T-helper 2 cell treated with Interferon-gamma antibody and Interleukin-4, amounts not matched to agents 5 μg/mL and 100 μg/mL, for 36 hours (primary cell): ENCODE measurements at regions not wholly inside any gene's neighbourhood (a gene's known extent, or its start where the extent isn't known, plus 50 kb on each side); places are given as distances from the start of the nearest gene placed in this dataset.
"Not testable (repeated sequence)": the region's sequence is repeated elsewhere in the genome, so short reads cannot be mapped to it uniquely, and the experiment has no call there.

Experiments used
- DNase-seq: peaks from one replicate; pipeline ENCODE4 v3.0.0; 2021; ENCODE audit warnings: low spot score
- H3K27ac Mint-ChIP-seq: one replicate; pipeline ENCODE4 v1.8.0; 2021; ENCODE audit warnings: mild to moderate bottlenecking, mixed read lengths
- H3K27me3 Mint-ChIP-seq: one replicate; pipeline ENCODE4 v1.8.0; 2021; ENCODE audit warnings: low read depth, mixed read lengths
- H3K36me3 Mint-ChIP-seq: one replicate; pipeline ENCODE4 v1.8.0; 2021; ENCODE audit warnings: low read depth, mixed read lengths
- H3K4me1 Mint-ChIP-seq: one replicate; pipeline ENCODE4 v1.8.0; 2021; ENCODE audit warnings: low read depth, mixed read lengths
- H3K4me3 Mint-ChIP-seq: one replicate; pipeline ENCODE4 v1.8.0; 2022; ENCODE audit warnings: mild to moderate bottlenecking, moderate library complexity, mixed read lengths
- H3K9me3 Mint-ChIP-seq: one replicate; pipeline ENCODE4 v1.8.0; 2021; ENCODE audit warnings: mixed read lengths

GRCh38 chr6:57985734-57986133, 668.3 kb downstream of the PRIM2 start:
- DNase-seq, H3K27ac Mint-ChIP-seq, H3K36me3 Mint-ChIP-seq, H3K4me3 Mint-ChIP-seq, H3K9me3 Mint-ChIP-seq, H3K27me3 Mint-ChIP-seq, H3K4me1 Mint-ChIP-seq: not testable (repeated sequence)

DNA sequence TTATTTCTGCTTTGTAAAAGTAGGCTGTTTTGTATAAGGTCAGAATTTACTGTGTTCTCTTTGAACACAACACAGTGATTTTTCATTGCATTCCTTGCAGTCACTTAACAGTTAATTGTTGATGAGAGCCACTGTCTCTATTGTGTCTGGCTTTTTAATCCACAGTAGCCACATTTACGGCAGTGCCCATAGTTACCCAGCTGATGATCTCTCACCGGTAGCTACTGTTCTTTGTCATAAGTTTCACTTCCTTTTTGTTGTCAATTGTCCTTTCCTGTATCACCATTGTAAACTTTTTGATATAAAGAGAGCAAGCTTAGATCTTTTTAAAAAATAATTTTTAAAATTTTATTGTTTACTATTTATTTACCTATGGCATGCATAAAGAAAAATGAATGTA, 669.2 kb downstream of the PRIM2 start:
- H3K27ac Mint-ChIP-seq, H3K9me3 Mint-ChIP-seq, DNase-seq, H3K4me3 Mint-ChIP-seq, H3K27me3 Mint-ChIP-seq, H3K4me1 Mint-ChIP-seq, H3K36me3 Mint-ChIP-seq: not testable (repeated sequence)

DNA sequence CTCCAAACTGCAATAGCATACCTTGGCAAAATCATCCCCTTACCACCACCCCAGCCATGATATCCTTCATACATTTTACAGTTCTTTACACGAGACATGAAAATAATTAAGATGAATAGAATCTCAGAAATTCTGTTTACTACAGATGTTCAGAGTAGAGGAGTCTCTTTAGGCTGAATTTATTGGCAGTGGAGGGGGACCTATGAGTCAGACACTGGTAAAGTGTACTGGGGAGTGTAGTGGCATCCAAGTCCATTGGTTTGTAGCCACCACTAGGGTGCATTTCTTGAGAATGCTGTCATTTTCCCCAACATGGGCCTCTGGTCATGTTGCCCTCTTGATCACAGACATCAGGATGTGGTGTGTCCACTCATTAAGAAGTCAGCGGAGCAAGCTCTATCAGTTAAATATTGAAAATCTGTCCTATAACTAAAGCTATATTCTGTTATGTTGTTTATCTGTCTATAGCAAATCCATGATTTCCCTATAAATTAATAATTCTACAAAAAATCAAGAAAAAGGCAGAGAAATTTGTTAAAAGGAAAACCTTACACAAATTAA, 672.2 kb downstream of the PRIM2 start:
- not testable (repeated sequence) for H3K27ac Mint-ChIP-seq, H3K4me1 Mint-ChIP-seq, H3K36me3 Mint-ChIP-seq, H3K4me3 Mint-ChIP-seq, DNase-seq, H3K9me3 Mint-ChIP-seq, H3K27me3 Mint-ChIP-seq

DNA sequence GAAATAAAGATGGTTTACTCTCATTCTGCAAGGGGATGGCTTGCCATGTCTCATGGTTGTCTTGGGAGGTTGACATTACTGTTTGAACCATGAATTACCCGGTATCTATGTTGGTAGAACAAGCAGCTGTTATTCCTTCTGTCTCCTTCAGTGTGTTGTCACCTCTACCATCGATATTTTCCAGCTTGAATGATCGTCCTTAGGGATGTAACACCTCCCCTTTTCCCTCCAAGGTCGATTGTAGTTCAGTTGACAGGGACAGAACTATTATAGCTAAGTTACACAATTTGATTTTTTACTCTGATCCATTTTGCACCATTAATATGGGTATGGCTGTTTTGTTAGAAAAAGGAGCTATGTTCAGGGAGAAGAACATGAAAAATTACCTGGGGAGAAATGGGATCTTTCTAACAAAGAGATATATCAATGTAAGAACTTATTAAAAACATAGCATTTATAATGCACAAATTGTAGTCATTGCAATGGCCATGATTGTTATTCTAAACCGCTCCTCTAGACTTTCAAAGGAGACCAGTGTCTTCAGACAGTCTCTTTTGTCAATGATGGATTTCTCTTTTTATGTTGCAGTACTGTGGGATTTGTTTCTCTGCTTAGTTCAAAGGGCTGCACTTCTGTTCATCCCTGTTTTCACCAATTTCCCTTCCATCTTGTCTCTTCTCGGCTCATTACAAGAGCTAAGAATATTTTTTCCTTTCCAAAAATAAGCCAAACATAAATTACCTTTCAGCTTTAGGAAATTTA, 681.6 kb downstream of the PRIM2 start:
- H3K4me1 Mint-ChIP-seq, H3K9me3 Mint-ChIP-seq, DNase-seq, H3K27me3 Mint-ChIP-seq, H3K36me3 Mint-ChIP-seq, H3K27ac Mint-ChIP-seq, H3K4me3 Mint-ChIP-seq: not testable (repeated sequence)

GRCh38 chr6:58000233-58000632, 682.8 kb downstream of the PRIM2 start:
- not testable (repeated sequence) for H3K36me3 Mint-ChIP-seq, H3K9me3 Mint-ChIP-seq, H3K27ac Mint-ChIP-seq, H3K27me3 Mint-ChIP-seq, DNase-seq, H3K4me1 Mint-ChIP-seq, H3K4me3 Mint-ChIP-seq

DNA sequence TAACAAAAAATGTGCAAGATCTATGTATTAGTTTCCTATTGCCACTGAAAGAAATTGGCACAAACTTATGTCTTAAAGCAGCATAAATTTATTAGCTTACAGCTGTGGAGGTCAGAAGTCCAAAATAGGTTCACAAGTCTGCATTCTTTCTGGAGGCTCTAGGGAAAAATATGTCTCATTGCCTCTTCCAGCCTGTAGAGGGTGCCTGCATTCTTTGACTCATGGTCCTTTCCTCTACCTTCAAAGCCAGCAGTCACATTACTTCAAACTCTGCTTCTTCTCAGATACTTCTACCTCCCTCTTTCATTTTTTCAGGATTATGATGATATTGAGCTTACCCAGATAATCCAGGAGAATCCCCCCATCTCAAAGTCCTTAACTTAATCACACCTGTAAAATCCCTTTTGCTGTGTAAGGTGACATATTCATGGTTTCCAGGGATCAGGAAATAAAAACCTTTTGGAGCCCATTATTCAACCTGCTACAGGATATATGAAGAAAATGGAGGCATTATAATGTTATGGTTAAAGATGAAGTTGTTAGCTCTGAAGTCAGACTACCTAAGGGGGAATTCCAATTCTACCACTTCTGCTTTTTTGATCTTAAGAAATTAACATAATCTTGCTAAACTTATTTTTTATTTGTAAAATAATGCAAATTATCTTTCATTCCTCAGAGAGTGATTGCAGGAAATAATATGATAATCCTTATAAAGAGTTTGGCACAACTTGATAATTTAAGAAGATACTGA, 686.2 kb downstream of the PRIM2 start:
- not testable (repeated sequence) for H3K27me3 Mint-ChIP-seq, H3K4me3 Mint-ChIP-seq, DNase-seq, H3K4me1 Mint-ChIP-seq, H3K27ac Mint-ChIP-seq, H3K36me3 Mint-ChIP-seq
- peaks cover 10% of the 10 kb centered on the region for H3K9me3 Mint-ChIP-seq

DNA sequence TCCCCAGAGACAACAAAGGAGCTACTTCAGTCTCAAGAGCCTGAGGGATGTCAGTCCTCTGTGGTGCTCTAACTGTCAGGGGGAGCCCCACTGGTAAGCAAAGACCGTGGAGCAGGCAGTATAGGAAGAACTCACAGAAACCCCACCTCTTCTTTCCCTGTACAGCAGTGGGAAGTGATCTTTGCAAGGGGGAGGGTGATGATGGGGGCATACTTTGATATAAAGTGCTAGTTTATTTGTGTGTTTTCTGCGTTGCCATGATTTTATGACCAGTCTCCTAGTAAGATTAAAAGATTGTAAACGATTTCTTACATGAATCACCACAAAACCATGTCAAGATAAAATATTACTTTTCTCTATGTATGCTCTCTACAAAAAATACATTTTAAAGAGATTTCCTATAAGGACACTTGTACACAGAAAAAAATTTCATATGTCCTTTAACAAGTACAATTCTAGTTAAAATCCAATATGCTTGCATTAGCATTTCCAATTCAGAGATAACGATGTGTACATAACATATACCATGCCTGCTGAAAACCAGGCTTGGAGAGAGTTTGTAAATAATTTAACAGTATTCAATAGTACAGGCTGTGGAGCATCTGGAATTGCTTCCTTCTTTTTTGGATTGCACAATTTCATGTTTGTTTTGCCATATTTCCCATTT, 690.0 kb downstream of the PRIM2 start:
- H3K27ac Mint-ChIP-seq, H3K36me3 Mint-ChIP-seq, H3K27me3 Mint-ChIP-seq, H3K4me3 Mint-ChIP-seq, H3K4me1 Mint-ChIP-seq, DNase-seq: not testable (repeated sequence)
- H3K9me3 Mint-ChIP-seq: peaks cover 10% of the 10 kb centered on the region

- H3K4me1 Mint-ChIP-seq, H3K4me3 Mint-ChIP-seq, H3K27me3 Mint-ChIP-seq, H3K27ac Mint-ChIP-seq, H3K36me3 Mint-ChIP-seq, DNase-seq: not testable (repeated sequence)
- H3K9me3 Mint-ChIP-seq: peaks cover 10% of the 10 kb centered on the region
Observed at GRCh38 chr6:58008001-58008335, 690.5 kb downstream of the PRIM2 start.

DNA sequence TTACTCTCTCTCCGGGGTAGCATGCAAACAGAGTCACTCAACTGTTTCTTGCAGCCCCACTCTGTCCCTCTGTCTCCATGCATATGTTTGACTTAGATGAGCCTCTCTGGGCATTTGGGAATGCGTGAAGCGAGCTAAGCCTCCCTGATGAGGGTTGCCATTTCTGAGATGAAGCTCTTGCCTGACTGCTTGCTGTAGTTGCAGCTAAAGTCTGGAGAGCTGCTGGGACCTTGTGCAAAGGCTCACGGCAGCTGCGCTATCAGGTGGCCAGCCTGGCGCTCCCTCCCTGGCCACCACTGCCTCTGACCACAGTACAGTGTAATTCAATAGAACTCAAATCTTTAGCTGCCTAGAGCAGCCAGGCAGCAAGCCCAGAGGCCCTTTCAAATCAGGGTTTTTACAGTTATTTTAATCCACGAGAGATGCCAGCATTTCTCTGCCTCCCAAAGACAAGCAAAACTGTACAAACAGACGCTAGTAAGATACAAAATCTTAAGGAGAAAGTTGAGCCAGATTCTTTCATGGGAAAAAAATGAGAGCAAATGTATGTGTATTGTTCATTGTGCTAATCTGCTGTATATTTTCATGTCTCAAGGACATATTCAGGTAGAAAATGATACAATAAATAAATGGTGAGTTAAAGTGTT, 694.6 kb downstream of the PRIM2 start:
- H3K27me3 Mint-ChIP-seq, DNase-seq, H3K36me3 Mint-ChIP-seq, H3K4me1 Mint-ChIP-seq, H3K9me3 Mint-ChIP-seq, H3K4me3 Mint-ChIP-seq, H3K27ac Mint-ChIP-seq: not testable (repeated sequence)

- not testable (repeated sequence) for H3K27me3 Mint-ChIP-seq, H3K4me1 Mint-ChIP-seq, H3K36me3 Mint-ChIP-seq, H3K9me3 Mint-ChIP-seq, H3K4me3 Mint-ChIP-seq, H3K27ac Mint-ChIP-seq, DNase-seq
Observed at GRCh38 chr6:58016614-58017013, 699.2 kb downstream of the PRIM2 start.

DNA sequence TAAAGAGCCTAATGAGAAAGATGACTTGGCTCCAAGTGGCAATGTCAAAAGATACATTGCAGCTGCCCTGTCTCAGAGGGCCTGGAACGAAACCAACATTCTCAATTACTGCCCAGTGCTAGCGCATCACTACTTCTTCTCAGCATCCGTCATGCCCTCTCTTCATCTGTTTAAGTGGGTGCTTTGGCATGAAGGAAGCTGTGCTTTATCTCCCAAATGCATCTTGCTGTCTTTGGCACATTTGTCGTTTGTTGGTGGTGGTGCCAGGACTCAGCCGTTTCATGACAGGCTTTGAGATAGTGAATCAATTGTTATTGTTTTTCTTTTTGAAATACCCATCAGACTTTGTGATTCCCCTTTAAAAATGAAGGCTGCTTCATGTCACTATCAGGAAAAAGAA, 710.8 kb downstream of the PRIM2 start:
- H3K4me1 Mint-ChIP-seq, H3K36me3 Mint-ChIP-seq, H3K27ac Mint-ChIP-seq, DNase-seq, H3K27me3 Mint-ChIP-seq, H3K4me3 Mint-ChIP-seq, H3K9me3 Mint-ChIP-seq: not testable (repeated sequence)

DNA sequence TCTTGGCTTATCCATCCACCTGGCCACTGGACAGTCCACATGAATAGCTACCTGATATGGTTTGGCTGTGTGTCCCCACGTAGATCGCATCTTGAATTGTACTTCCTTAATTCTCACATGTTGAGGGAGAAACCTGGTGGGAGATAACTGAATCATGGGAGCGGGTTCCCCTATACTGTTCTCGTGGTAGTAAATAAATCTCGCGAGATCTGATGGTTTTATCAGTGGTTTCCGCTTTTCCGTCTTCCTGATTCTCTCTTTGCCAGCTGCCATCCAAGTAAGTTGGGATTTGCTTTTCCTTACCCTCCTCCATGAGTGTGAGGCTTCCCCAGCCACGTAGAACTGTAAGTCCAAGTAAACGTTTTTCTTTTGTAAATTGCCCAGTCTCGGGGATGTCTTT, 720.8 kb downstream of the PRIM2 start:
- not testable (repeated sequence) for H3K4me3 Mint-ChIP-seq, DNase-seq

DNA sequence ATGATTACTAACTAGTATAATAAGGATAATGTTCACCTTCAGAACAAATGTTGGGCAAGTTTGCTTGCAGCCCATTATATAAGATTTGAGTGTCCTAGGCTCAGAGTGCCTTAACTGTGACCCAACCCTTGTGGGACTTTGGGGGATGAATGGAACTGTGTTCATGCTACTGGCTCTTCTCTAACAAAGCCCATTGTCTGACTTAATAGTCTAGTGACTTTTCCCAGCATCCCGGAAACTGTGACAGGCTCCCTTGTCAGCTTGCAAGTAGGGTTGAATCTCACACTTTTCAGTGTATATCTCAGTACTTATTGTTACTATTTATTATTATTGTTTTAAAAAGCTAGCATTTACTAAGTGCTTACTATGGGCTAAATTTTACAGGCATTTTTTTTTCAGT, 729.2 kb downstream of the PRIM2 start:
- not testable (repeated sequence) for H3K4me3 Mint-ChIP-seq, H3K27me3 Mint-ChIP-seq, DNase-seq, H3K27ac Mint-ChIP-seq, H3K9me3 Mint-ChIP-seq, H3K36me3 Mint-ChIP-seq, H3K4me1 Mint-ChIP-seq

More for the DNA sequence above, 720.8 kb downstream of the PRIM2 start:
- not testable (repeated sequence) for H3K9me3 Mint-ChIP-seq, H3K4me1 Mint-ChIP-seq, H3K27ac Mint-ChIP-seq, H3K36me3 Mint-ChIP-seq, H3K27me3 Mint-ChIP-seq

GRCh38 chr6:58047389-58047788, 730.0 kb downstream of the PRIM2 start:
- H3K36me3 Mint-ChIP-seq, H3K9me3 Mint-ChIP-seq, H3K27me3 Mint-ChIP-seq, DNase-seq, H3K4me1 Mint-ChIP-seq, H3K4me3 Mint-ChIP-seq, H3K27ac Mint-ChIP-seq: not testable (repeated sequence)
